C4-2B (cell line): ENCODE measurements at regions not wholly inside any gene's neighbourhood (a gene's known extent, or its start where the extent isn't known, plus 50 kb on each side); places are given as distances from the start of the nearest gene placed in this dataset.

ENCODE experiments used
- ZFX ChIP-seq: fragments of 450-650 bp; IDR thresholded peaks from 2 replicates; pipeline ENCODE4 v1.6.1; 2017
- TF ChIP-seq, protein P1 (sequence below): fragments of 450-650 bp; conservative IDR thresholded peaks from 2 replicates; pipeline ENCODE4 v1.5.1; 2017; ENCODE audit warnings: mild to moderate bottlenecking

DNA sequence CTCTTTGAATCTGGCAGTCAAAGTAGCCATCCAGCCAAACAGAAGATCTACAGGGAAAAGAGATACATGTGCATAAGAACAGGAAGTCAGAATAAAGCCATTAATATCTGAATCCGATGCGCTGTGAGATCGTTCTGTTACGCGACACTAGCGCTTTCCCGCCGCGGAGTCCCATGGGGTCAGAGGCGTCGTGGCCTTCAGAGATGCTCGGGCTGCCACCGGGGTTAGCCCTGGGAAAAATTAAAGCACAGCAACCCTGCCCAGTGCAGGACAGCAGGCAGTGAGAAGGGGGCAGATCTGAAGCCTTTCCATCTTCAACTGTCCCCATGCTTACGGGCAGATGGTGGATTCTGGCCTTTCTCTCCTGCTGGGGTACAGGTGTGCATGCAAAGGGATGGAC, 225.6 kb upstream of the MGMT start:
- TF ChIP-seq, protein P1, sequence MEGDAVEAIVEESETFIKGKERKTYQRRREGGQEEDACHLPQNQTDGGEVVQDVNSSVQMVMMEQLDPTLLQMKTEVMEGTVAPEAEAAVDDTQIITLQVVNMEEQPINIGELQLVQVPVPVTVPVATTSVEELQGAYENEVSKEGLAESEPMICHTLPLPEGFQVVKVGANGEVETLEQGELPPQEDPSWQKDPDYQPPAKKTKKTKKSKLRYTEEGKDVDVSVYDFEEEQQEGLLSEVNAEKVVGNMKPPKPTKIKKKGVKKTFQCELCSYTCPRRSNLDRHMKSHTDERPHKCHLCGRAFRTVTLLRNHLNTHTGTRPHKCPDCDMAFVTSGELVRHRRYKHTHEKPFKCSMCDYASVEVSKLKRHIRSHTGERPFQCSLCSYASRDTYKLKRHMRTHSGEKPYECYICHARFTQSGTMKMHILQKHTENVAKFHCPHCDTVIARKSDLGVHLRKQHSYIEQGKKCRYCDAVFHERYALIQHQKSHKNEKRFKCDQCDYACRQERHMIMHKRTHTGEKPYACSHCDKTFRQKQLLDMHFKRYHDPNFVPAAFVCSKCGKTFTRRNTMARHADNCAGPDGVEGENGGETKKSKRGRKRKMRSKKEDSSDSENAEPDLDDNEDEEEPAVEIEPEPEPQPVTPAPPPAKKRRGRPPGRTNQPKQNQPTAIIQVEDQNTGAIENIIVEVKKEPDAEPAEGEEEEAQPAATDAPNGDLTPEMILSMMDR, result no peak
- TF ChIP-seq ZFX, result no peak
